ENCODE measurements at regions not wholly inside any gene's neighbourhood (a gene's known extent, or its start where the extent isn't known, plus 50 kb on each side); places are given as distances from the start of the nearest gene placed in this dataset.

GRCh38 chr13:57832187-57832586 lies 200.6 kb downstream of the PCDH17 start:
- no peak for FAIRE-seq
- no peak for TF ChIP-seq JARID2 (CRISPR knock-in tag; IDR thresholded peaks at IDR 0.05; ENCODE audit: insufficient replicate concordance)
- no peak for TF ChIP-seq HHEX (CRISPR knock-in tag; IDR thresholded peaks at IDR 0.05)
- no peak for TF ChIP-seq ZNF17 (CRISPR knock-in tag; IDR thresholded peaks at IDR 0.05)
- TF ChIP-seq ZNF496 (CRISPR knock-in tag; IDR thresholded peaks at IDR 0.05; ENCODE audit: insufficient replicate concordance): no peak
- no peak for TF ChIP-seq ZBTB49 (CRISPR knock-in tag; IDR thresholded peaks at IDR 0.05; ENCODE audit: borderline replicate concordance)
- no peak for TF ChIP-seq ZFP41 (CRISPR knock-in tag; IDR thresholded peaks at IDR 0.05; ENCODE audit: borderline replicate concordance)
- TF ChIP-seq CREB1 (IDR thresholded peaks at IDR 0.05): no peak
- TF ChIP-seq CREB1 (CRISPR knock-in tag; IDR thresholded peaks at IDR 0.05): no peak
- no peak for TF ChIP-seq ZNF33A (CRISPR knock-in tag; IDR thresholded peaks at IDR 0.05; ENCODE audit: borderline replicate concordance)
- no peak for TF ChIP-seq RFX5 (IDR thresholded peaks at IDR 0.05; ENCODE audit: low read depth, low read length)
- TF ChIP-seq ZNF333 (CRISPR knock-in tag; IDR thresholded peaks at IDR 0.05; ENCODE audit: borderline replicate concordance): no peak
- no peak for TF ChIP-seq DNMT1 (CRISPR knock-in tag; IDR thresholded peaks at IDR 0.05)
- TF ChIP-seq ARID2 (CRISPR knock-in tag; IDR thresholded peaks at IDR 0.05; ENCODE audit: borderline replicate concordance): no peak
- TF ChIP-seq ZBTB38 (CRISPR knock-in tag; IDR thresholded peaks at IDR 0.05): no peak
- no peak for TF ChIP-seq ZSCAN20 (CRISPR knock-in tag; IDR thresholded peaks at IDR 0.05; ENCODE audit: borderline replicate concordance)
- TF ChIP-seq FOXO4 (CRISPR knock-in tag; conservative IDR thresholded peaks at IDR 0.05): no peak
- TF ChIP-seq ZNF367 (CRISPR knock-in tag; IDR thresholded peaks at IDR 0.05; ENCODE audit: borderline replicate concordance): no peak

More at GRCh38 chr13:57832187-57832586, 200.6 kb downstream of the PCDH17 start:
- ChIA-PET POLR2A (no interaction called here), CTCF (ENCODE audit: low intra/inter-chr PET ratio, low total read pairs) (no interaction called here)
- Histone ChIP-seq H3K4me1 (ENCODE audit: insufficient read depth, low read length) (no peaks in the 10 kb centered on the region), H4K20me1 (ENCODE audit: insufficient read depth, low read length) (no peaks in the 10 kb centered on the region), H3K4me2 (ENCODE audit: low read depth, low read length) (no peak overlapping the region), H3K27ac (ENCODE audit: extremely low read length, insufficient read depth, low read length) (no peak overlapping the region), H3K36me3 (replicated peaks in 1 of 2; ENCODE audit: control insufficient read depth in 1 of 2, insufficient read depth in 2 of 2, low read length in 2 of 2) (no peaks in the 10 kb centered on the region), H3K4me3 (replicated peaks in 1 of 3; ENCODE audit: insufficient read depth in 1 of 3, low read depth in 2 of 3, low read length in 3 of 3) (no peak overlapping the region), H3K79me2 (ENCODE audit: insufficient read depth, low read length) (no peaks in the 10 kb centered on the region), H3K9me3 (ENCODE audit: low read length) (peaks cover 70% of the 10 kb centered on the region), H3K9ac (ENCODE audit: insufficient read depth, low read depth, low read length) (no peak overlapping the region), H3K27me3 (ENCODE audit: control insufficient read depth in 1 of 2, insufficient read depth in 2 of 2, low read length in 2 of 2) (no peaks in the 10 kb centered on the region), H2AFZ (ENCODE audit: low read length) (no peak overlapping the region)
- BruUV-seq (replicated peaks): no TSS peak
- no peak for DNase-seq (ENCODE audit: low spot score)
- WGBS (ENCODE audit: low lambda C conversion rate): 32% methylated on average over 5 of the region's 8 CpGs
- intact Hi-C loops (cut with micrococcal nuclease; ENCODE audit: unreplicated experiment) (no loop called here), in situ Hi-C loops (cut with HindIII; ENCODE audit: extremely low pct_ligation_motif_present, low pct_unique_long_range_greater_than_20kb) (no loop called here)
- no peak for ATAC-seq

Measured in HepG2 (cell line).